ENCODE measurements at regions not wholly inside any gene's neighbourhood (a gene's known extent, or its start where the extent isn't known, plus 50 kb on each side); places are given as distances from the start of the nearest gene placed in this dataset.

- TF ChIP-seq MXI1 (conservative IDR thresholded peaks at IDR 0.05; ENCODE audit: poor library complexity, severe bottlenecking) (no peak), CTCF (IDR thresholded peaks at IDR 0.05; ENCODE audit: poor library complexity, severe bottlenecking) (no peak), EZH2 (IDR thresholded peaks at IDR 0.05; ENCODE audit: borderline replicate concordance, insufficient read depth, low read length, poor library complexity, severe bottlenecking) (no peak), POLR2AphosphoS5 (IDR thresholded peaks at IDR 0.05) (no peak), EP300 (conservative IDR thresholded peaks at IDR 0.05; ENCODE audit: poor library complexity, severe bottlenecking) (no peak), SMC3 (conservative IDR thresholded peaks at IDR 0.05; ENCODE audit: poor library complexity) (no peak), REST (IDR thresholded peaks at IDR 0.05; ENCODE audit: borderline replicate concordance) (no peak)
Observed at GRCh38 chr13:112172641-112173251, 105.8 kb downstream of the SOX1 start.

All from neural cell (in vitro differentiated cells).